GM10266 (cell line): ENCODE measurements at regions not wholly inside any gene's neighbourhood (a gene's known extent, or its start where the extent isn't known, plus 50 kb on each side); places are given as distances from the start of the nearest gene placed in this dataset.
"Not testable (repeated sequence)": the region's sequence is repeated elsewhere in the genome, so short reads cannot be mapped to it uniquely, and the experiment has no call there.

Source experiments
- DNase-seq: peaks from one replicate; pipeline ENCODE4 v3.0.0; 2012; ENCODE audit errors: extremely low spot score
- CTCF ChIP-seq: IDR thresholded peaks from 2 replicates; pipeline ENCODE4 v1.5.1; 2012; ENCODE audit warnings: mild to moderate bottlenecking, low read depth; ENCODE audit not compliant: control insufficient read depth, insufficient read depth; ENCODE audit errors: missing control alignments

GRCh38 chr3:181213347-181213746 lies 223.8 kb upstream of the DNAJC19 start:
- no peak for TF ChIP-seq CTCF
- DNase-seq: no peak

DNA sequence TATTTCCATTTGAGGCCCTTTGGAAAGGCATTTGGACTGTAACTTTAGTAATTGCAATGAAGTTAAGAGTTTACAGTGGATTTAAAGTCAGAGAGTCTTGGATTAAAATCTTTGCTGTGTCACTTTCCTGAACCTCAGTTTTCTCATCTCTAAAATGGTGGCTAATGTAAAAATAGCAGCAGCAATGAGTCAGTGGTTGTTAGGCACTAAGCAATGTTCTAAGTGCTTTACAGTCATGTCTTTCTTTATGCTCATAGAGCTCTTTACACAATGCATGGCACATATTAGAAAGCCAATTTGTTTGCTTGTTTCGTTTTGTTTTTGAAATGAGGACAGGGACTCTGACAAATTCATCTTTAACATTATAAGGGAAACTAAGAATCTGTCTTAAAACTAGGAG lies 222.7 kb upstream of the DNAJC19 start:
- no peak for TF ChIP-seq CTCF
- no peak for DNase-seq

- no peak for DNase-seq
- peak; percentile 32 for TF ChIP-seq CTCF
Measured at GRCh38 chr3:181210275-181210674, 220.7 kb upstream of the DNAJC19 start.

GRCh38 chr3:181189556-181189955 lies 200.0 kb upstream of the DNAJC19 start:
- no peak for TF ChIP-seq CTCF
- no peak for DNase-seq

DNA sequence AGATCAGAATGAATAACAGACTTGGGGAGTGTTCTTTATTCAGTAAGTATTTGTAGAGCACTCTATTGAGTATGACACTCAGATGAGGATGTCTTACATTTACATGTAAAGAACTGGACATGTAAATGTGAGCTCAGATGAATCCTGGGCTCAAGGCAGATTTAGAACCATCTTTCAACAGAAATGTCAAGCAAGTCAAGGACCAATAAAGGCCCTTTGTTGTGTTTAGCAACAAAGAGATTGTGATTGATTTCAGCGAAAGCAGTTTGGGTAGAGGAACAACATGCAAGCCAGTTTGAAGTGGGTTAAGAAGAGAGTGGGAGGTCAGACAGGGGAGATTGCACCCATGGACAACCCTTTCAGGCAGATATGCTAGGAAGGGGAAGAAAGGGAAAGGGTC lies 194.2 kb upstream of the DNAJC19 start:
- no peak for DNase-seq
- no peak for TF ChIP-seq CTCF

- DNase-seq: not testable (repeated sequence)
Measured at GRCh38 chr3:181183057-181183456, 193.5 kb upstream of the DNAJC19 start.

GRCh38 chr3:181178991-181179390 lies 189.5 kb upstream of the DNAJC19 start:
- DNase-seq: no peak
- TF ChIP-seq CTCF: no peak

DNA sequence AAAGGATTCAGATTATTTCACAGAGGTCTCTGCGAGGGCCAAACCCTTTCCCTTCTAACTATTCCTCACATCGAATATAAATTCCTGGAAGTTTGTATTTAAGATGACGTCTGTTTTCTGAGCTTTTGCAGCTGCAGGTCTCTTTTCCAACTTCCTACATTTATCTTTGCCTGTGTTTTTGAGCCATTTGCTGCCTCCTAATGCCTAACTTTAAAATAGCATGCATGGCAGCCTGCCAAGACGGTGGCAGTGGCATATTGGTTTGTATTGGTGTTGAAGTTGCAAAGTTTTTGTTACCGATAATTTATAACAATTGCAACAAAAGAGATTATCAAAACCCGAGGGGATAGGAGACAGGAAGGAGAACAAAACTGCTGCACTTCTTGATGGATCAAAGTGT lies 187.1 kb upstream of the DNAJC19 start:
- no peak for DNase-seq
- TF ChIP-seq CTCF: peak; percentile 51
